ENCODE measurements at regions not wholly inside any gene's neighbourhood (a gene's known extent, or its start where the extent isn't known, plus 50 kb on each side); places are given as distances from the start of the nearest gene placed in this dataset.

DNA sequence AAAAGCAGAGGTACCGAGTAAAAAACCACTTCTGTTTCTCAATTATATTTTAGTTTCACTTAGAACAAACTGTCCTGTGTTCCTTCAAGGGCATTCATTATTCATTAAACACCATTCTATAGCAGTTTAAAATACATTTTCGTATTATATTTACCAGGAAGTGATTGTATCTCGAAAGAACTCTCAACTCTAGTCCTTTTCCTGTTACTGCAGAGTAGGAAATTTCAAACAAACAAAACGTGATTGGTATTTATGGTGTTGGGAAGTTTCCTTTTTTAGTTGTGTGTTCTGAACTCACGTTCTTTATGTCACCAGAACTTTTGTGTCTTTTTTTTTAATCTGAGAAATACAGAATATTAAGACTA lies 139.5 kb upstream of the BTBD3 start:
- no peak for DNase-seq (ENCODE audit: low spot score)

DNA sequence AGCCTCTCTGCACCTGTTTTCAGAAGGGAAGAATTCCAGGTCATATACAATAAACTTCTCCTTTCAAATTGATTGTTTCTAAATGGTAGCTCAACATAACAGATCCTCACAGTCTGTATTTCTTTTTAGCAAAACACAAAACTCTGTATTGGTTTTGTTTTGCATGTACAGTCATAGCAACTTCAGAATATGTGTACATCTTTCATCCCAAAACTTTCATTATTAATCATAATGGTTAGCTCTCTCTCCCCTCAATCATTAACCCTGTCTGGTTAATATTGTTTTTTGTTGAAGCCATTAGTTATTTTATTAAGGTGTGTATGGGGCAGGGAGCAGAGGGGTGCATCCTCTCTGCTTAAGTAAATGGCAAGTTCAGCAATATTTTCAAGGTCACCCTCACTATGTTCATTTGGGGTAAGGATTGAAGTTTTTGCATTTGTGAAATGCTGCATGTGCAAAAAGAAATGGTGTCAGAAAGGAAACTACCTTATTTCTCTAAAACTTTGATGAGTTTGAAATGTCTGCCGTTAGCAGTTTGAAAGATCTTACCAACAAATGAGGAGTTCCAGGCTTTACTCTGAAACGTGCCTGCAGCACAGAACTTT lies 136.8 kb upstream of the BTBD3 start:
- no peak for DNase-seq (ENCODE audit: low spot score)

DNA sequence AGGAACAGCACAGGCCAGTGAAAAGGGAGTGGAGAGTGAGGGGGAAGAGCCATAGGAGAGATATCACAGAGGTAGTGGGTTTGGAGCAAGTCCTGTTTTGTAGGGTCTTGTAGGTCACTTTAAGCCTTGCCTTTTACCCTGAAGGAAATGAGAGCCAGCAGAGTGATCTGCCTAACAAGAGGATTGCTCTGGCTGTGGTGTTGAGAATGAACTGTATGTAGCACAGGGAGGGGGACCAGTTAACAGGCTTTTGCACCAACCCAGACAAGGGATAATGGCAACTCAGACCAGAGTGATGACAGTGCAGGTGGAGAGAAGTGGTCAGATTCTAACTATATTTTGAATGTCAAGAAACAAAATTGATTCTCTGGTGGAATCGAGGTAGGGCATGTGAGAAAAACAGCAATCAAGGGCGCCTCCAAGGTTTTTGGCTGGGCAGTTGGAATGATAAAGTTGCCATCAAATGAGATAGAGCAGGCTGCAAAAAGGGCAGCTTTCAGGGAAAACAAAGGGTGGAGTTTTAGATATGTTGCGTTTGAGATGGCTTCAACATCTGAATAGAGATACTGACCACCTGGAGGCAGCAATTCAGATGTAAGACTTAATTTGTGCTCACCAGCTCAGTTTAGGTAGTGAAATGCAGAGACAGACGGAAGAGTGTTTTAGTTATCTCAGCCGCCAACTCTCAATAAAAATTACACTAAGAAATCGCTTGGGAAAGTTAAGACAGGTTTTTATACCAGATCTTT lies 134.4 kb upstream of the BTBD3 start:
- no peak for DNase-seq (ENCODE audit: low spot score)

DNA sequence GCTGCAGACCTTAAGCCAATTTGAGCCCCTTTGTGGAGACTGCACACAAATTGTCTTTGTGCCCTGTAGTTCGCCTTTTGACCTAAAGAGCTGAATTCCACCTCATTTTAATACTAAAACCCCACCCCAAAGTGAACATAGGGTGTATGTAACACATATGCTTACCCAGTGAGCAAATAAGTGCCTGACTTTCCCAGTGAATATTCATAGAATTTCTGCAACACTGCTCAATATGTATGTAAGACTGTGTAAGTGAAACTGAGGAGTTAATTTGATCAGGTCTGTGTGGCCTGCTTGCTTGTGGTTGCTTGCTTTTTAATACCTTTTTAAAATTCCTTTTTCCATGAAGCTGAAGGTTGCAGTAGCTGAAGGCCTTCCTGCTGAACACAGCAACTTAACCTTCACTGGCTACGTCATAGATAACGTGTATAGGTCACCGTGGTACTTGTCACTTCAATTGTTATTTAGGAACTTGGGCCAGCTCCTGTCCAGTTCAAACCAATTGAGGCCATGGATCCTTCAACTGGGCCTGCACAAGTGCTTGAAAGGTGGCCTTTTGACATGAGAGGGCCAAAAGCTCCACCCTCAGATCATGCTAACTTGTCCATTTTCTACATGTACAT lies 131.7 kb upstream of the BTBD3 start:
- DNase-seq (ENCODE audit: low spot score), result no peak

DNA sequence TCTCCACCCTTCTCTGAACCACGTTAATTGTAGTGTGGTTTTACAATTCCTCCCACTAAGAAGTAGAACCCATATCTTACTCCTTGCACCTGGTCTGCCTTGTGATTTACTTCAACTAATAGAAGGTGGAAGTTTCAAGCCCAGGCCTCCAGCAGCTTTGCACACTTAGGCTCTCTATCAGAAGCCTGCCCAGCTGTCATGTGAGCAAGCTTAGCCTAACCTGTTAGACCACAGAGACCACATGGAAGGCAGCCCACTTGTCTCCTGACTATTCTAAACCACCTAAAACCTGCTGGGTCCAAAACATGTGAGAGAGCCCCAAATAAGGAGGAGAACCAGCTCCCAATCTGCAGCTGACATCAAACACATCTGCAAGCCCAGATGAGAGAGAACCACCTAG lies 127.6 kb upstream of the BTBD3 start:
- DNase-seq (ENCODE audit: low spot score), result peak; percentile 47

DNA sequence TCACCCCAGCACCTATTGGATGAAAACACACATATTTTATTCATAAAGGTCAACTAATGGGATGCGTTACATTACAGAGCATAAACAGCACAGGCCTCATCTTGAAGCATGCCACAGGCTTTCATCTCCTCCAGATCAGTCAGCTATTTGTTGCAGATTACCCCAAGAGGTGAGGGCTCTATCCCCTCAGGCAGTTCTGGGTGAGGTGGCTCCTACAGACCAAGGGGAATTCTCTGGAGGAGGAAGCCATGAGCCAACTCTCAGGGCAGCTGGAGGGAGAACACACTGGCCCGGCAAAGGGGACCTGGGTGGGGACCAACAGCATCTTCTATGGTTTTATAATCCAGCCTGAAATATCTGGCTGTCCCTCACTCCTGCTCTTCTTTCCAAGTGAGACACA lies 126.4 kb upstream of the BTBD3 start:
- peak; percentile 20 for DNase-seq (ENCODE audit: low spot score)

DNA sequence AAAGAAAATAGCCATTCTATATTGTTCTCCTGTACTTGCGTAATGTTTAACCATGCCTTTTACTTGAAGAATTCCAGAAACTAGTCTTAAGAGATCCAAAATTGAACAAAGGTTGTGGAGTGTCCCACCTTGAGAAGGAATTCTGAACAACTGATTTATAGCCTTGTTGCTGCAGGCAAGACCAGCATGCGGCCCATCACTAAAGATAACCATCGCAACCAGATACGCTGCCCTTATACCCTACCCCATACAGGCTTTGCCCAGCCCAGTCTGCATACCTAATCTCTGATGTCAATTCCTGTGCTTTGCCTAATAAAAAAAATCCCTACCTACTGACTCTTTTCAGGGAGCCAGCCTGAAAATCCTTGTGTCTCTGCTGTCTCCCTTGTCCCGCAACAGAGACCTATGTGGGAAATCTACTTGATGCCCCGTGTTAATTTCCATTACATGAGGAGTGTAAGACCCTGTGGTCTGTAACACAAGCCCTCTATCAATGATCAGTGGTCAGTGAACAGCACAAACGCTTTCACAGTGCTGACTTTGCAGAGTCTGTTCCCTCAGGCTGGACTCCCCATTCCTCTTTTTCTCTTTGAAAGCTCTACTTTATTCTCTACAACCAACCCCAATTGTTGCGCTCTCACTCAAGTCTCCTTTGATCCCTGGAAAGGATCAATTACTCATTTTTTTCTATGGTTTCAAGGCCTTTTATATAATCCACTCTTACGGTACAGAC lies 125.7 kb upstream of the BTBD3 start:
- peak; percentile 92 for DNase-seq (ENCODE audit: low spot score)

DNA sequence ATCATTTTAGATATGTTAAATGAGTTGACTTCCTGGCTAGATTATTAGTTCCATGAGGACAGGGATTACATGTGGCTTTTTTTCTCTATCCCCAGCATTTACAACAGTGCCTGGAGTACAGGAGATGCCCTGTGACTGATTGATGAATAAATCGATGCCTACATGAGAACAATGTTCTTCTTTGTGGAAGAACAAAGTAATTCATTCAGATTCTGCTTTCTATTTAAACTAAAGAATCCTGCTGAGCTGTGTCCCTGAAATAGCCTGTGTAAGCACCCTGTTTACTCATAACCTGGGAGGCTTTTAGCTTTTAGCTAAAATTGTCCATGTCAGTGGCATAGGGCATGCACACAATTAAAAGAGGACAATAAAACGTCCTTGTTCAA lies 125.1 kb upstream of the BTBD3 start:
- no peak for DNase-seq (ENCODE audit: low spot score)

DNA sequence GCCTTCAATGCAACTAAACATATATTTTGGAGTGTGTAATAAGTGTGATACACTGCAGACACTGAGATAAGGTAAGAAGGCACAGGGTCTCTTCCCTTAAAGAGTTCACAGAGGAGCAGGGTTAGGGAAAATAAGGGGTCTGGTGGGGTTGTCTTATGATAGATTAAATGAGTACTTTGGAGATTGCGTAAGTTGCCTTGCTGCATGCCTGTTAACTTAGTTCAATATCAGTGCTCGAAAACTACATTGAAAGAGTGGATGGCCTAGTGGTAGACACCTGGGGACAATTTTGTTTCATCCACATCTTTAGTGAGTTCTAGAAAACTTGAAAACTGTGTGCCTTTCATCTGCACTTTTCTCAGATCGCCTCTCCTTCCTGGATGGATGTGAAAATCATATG lies 123.2 kb upstream of the BTBD3 start:
- no peak for DNase-seq (ENCODE audit: low spot score)

DNA sequence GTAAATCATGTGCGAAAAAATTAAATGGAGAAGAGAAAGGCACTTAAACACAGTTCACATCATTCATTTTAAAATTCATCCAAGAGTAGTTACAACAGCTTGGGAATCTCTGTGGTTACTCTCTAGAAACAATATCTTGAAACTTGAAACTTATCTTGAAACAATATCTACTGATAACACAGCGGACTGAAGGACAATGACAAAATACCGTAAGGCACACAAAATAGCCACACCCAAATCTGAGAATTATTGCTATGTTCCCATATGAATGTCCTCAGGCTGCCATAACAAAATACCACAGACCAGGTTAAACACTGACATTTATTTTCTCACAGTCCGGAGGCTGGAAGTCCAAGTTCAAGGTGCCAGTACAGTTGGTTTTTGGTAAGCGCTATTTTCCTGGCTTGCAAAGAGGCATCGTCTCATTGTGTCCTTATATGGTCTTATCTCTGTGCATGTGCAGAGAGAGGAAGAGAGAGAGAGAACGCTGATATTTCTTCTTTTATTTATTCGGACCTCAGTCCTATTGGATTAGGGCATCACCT lies 122.5 kb upstream of the BTBD3 start:
- peak; percentile 46 for DNase-seq (ENCODE audit: low spot score)

DNA sequence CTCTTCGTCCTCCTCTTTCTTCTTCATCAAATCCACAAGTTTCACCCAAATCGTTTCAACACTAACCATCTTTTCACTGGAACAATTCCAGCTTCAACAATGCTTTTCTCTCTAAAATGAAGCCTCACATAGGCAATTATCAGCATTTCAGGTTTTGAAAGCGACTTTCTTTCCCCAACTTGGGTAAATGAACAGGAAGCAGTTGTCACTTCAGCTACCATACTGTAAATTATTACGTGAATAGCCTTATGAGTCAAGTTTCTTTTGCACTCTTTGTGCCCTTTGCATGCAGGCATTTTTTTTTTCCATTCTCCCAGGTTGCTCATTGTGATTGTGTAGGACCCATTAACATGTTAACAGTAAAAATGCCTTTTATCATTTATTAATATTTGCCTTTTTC lies 121.7 kb upstream of the BTBD3 start:
- peak; percentile 91 for DNase-seq (ENCODE audit: low spot score)

DNA sequence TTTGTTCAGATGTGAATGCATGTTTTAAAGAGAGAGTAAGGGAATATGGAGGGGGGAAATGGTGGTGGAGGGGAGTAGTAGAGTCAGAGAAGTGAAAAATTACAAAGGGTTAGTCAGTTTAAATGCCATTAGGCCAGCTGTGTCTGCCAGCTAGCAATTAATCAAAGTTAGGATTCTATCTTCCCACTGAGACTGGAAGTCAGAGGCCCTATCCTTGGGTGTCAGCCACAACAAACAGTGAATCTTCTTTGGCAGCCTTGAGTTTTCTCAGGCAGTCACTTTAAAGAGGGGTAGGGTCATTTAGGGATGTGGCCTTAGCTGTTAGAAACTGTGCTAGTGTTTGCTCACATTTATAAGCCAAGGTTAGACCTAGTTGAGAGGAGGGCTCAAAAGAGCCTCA lies 120.5 kb upstream of the BTBD3 start:
- DNase-seq (ENCODE audit: low spot score), result peak; percentile 70

DNA sequence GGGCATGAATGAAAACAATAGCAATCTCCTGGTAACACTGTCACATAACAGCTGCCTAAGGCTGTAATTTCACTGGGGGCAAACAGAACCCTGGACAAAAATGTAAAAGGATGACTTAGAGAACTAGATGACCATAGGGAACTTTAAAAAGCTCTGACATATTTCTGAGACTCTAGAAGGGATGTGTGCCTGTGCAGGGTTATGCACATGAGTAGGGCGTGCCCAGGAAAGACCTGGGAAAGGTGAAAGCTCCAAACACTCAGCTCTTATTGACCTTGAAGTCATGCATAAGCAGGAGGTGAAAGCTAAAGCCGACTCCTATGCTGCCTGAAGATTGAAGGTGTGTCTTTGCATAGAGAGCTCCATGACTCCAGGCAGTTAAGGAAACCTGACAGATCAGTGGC lies 118.4 kb upstream of the BTBD3 start:
- no peak for DNase-seq (ENCODE audit: low spot score)

DNA sequence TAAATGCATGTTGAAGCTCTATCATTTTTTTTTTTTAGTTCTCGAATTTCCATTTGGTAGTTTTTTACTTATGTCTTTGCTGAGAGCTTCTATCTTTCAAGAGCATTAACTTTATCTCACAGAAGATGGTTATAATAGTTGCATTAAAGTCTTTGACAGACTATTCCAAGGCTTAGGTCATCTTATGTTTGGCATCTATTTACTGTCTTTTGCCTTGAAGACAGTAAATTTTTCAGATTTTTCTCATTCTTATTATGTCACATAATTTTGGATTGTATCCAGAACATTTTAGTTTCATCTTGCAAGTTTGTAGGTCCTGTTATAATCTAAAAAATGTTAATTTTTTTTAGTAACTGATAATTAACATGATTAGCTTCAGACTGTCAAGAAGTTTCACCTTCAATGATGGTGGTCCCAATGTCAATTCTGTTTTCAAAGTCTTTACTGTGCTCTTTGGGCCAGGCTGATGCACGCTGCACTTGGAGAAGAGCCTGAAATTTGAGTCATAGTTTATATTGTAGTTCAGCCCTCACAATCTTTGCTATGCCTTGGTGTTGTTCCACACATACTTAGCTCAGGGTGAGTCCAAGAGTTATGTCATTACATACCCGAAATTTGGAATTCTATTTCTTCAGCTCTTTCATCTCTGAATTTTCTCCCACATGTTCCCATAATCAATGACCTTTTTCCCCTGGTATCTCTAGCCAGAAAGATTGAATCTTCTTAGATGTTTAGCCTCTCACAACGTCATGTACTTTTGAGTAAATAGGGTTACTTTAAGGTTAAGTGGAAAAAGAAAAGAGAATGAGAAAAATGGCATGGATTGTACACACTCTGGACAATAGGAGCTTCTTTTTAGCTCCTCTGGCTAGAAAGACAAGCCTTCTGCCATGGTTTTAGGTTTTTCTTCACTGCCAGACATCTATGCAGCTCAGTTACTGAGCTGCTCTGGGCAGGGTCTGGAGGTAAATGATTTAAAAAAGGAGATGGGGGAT lies 110.3 kb upstream of the BTBD3 start:
- peak; percentile 86 for DNase-seq (ENCODE audit: low spot score)

DNA sequence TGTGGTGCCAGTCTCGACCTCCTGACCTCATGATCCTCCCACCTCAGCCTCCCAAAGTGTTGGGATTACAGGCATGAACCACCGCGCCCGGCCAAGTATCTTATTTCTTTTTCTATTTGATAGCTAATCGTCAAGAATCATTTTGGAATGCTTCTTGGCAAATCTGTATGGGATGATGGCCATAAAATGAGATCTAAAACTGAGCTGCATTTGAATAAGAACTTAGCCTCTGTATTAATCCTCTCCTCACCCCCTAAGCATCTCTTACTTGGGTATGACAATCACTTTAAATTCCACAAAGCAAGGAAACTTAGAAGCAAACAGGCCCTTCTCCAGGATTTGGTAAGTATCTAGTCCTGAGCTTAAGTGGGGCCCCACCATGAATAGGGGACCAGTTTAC lies 108.9 kb upstream of the BTBD3 start:
- no peak for DNase-seq (ENCODE audit: low spot score)

DNA sequence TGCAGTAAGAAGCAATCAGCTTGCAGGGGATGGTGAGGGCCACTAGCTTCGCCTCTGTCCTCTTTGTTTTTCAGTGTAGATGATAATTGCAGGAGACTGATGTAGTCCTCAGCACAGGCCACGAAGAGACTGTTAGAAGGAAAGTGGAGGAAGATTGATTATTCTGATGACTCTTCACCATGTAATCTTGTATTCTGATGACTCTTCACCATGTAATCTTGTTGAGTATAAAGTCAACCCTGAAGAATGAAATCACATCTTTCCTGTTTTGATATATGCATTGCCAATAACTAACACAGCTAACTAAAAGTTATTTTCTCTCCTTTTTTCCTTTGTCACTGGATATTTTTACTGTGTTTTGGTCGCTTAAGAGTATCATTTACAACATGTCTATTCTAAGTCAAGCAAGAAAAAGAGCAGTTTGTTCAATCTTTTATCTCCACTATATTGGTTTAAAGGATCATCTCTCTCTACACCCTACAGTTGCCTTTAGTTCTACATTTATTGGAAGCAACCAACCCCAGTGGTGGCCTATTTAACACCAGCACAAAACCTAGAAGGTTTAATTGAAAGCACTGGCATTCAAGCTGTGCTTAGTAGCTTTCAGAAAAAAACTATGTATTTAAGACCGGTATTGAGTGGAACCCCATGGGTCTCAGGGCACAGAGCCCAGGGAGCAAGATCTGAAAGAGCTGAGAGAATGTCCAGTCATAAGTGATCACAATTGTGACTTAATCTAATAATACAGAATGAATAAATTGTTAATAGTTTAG lies 107.2 kb upstream of the BTBD3 start:
- peak; percentile 81 for DNase-seq (ENCODE audit: low spot score)

DNA sequence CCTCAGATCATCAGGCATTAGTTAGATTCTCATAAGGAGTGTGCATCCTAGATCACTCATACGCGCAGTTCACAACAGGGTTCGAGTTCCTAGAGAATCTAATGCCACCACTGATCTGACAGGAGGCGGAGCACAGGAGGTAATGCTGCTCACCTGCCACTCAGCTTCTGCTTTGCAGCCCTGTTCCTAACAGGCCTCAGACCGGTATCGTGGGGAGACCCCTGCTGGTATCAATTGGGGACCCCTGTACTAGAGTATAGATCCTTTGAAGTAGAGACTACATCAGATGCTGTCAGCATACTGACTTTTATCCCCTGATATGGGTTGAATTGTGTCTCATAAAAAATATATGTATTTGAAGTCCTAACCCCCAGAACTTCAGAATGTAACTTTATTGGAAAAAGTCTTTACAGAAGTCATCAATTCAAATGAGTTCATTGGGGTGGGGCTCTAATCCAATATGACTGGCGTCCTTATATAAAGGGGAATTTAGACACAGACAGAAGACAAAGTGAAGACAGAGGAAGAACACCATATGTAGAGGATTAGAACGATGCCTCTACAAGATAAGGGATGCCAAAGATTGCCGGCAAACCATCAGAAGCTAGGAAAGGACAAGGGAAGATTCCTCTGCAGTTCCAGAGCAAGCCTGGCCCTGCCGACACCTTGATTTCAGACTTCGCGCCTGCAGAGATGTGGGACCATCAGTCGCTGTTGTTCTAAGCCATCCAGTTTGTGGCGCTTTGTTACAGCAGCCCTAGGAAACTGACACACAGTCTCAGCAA lies 104.4 kb upstream of the BTBD3 start:
- DNase-seq (ENCODE audit: low spot score), result no peak

DNA sequence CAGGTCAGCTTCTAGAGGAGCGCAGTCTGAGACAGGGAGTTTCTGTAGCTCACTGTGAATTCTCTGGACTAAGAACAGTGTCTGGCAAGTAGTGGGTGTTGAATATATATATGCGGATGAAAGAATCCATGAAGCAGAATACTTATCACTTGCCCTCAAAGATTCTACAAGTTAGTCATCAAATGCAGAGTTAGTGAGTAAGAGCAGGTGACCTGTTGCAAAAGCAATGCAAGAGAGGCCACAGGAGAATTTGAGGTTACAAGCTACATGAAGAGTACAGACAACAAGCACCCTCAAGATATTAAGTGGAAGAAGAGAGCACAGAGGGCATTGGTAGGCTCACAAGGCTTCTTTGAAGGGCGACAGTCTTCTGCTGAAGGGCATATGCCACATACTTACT lies 103.4 kb upstream of the BTBD3 start:
- peak; percentile 81 for DNase-seq (ENCODE audit: low spot score)

DNA sequence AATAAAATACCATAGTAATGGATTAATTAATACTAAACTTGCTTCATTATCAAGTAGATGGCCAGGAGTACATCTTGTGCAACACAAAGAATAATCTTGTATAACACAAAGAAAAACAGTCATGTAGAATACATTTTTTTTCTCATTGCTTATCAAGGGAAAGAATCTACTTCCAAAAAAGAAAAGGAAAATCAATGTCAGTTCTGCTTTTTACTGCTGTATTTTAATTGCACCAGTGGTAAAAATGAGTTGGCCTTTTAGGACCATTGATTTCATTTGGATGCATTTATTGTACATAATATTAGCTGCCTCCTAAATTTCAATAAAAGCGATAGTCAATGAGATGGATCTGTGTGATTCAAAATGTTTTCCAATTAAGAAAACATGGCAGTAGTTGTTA lies 96.9 kb upstream of the BTBD3 start:
- no peak for DNase-seq (ENCODE audit: low spot score)

DNA sequence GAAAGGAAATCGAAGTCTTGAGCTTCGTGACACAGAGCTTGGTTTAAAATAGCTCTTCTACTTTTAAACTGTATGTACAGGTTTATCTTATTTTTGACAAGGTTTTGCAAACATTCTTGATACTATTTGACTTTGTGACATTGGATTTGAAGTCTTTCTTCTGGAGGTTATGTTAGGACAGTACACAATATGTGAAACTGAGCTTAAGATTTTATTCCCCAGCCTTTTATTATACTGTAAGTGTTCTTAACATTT lies 95.2 kb upstream of the BTBD3 start:
- no peak for DNase-seq (ENCODE audit: low spot score)
